Endothelial cell of umbilical vein (primary cell): ENCODE measurements at regions not wholly inside any gene's neighbourhood (a gene's known extent, or its start where the extent isn't known, plus 50 kb on each side); places are given as distances from the start of the nearest gene placed in this dataset.

Experiments
- BruUV-seq: library from RNA; stranded (reverse); fragments of 400-500 nt; replicated peaks from 2 replicates; lab custom pipeline; 2021; lab: Mats Ljungman, UMichigan
- CTCF ChIA-PET: fragments of 300-600, 350-600 bp; sonication (Branson Sonifier 250); formaldehyde crosslinking; loops from one replicate; lab custom pipeline; 2021; ENCODE audit warnings: antibody characterized with exemption, inconsistent platforms; lab: Charles Lee
- POLR2A ChIA-PET: fragments of 300-600, 350-600 bp; sonication (Branson Sonifier 250); formaldehyde crosslinking; loops from one replicate; lab custom pipeline; 2021; ENCODE audit warnings: antibody characterized with exemption, inconsistent platforms; lab: Charles Lee
- DNase-seq: peaks from one replicate; pipeline ENCODE4 v3.0.0-alpha.2; 2011; ENCODE audit warnings: low read depth, low spot score
- FAIRE-seq: peaks from 2 replicates; lab custom pipeline; 2011; peaks lifted over from hg19 to GRCh38; lab: Jason Lieb, UNC
- H2AFZ ChIP-seq: 2 replicates; pipeline ENCODE4 v1.6.0; 2012; ENCODE audit warnings: low read depth, low read length, control low read depth, inconsistent platforms
- H3K27ac ChIP-seq: 2 replicates; pipeline ENCODE4 v1.5.1; 2011; ENCODE audit warnings: low read depth, mild to moderate bottlenecking, control low read depth, low read length, moderate library complexity; ENCODE audit not compliant: insufficient read depth
- H3K27me3 ChIP-seq, 2 experiments: 2 replicates each; pipeline versions ENCODE4 v1.6.0 to v1.6.1; 2011; ENCODE audit warnings: low read length in 2 of 2, mixed read lengths in 1 of 2; ENCODE audit not compliant: control insufficient read depth in 2 of 2, insufficient read depth in 2 of 2
- H3K36me3 ChIP-seq, 2 experiments: 2 replicates in 1 of 2; 3 replicates in 1 of 2; pipeline ENCODE4 v1.5.1; 2011; ENCODE audit warnings: low read length in 2 of 2, mild to moderate bottlenecking in 1 of 2, moderate library complexity in 1 of 2; ENCODE audit not compliant: control insufficient read depth in 2 of 2, insufficient read depth in 2 of 2; ENCODE audit errors: extremely low read depth in 1 of 2
- H3K4me1 ChIP-seq: 3 replicates; pipeline ENCODE4 v1.5.1; 2011; ENCODE audit warnings: mild to moderate bottlenecking, low read length; ENCODE audit not compliant: control insufficient read depth, insufficient read depth; ENCODE audit errors: extremely low read depth
- H3K4me2 ChIP-seq: 2 replicates; pipeline ENCODE4 v1.6.1; 2011; ENCODE audit warnings: low read length, control low read depth, mixed read lengths; ENCODE audit not compliant: insufficient read depth
- H3K4me3 ChIP-seq, 3 experiments: fragments of 200-600 bp in 1 of 3; sonication (generic), shearing (Covaris generic) in 1 of 3; replicated peaks in 1 of 3; 2 replicates each; pipeline ENCODE4 v1.5.1; 2011 to 2016; ENCODE audit warnings: control low read depth in 3 of 3, low read length in 3 of 3, mild to moderate bottlenecking in 2 of 3, inconsistent platforms in 1 of 3, low read depth in 1 of 3, moderate library complexity in 1 of 3; ENCODE audit not compliant: insufficient read depth in 1 of 3
- H3K79me2 ChIP-seq: 2 replicates; pipeline ENCODE4 v1.6.0; 2012; ENCODE audit warnings: low read length, inconsistent platforms; ENCODE audit not compliant: control insufficient read depth, insufficient read depth
- H3K9ac ChIP-seq: replicated peaks from 2 replicates; pipeline ENCODE3; 2011; ENCODE audit warnings: low read length, control low read depth; ENCODE audit not compliant: insufficient read depth; ENCODE audit errors: extremely low read depth
- H3K9me1 ChIP-seq: replicated peaks from 3 replicates; pipeline ENCODE4 v1.6.0; 2011; ENCODE audit warnings: mild to moderate bottlenecking, low read length; ENCODE audit not compliant: control insufficient read depth, insufficient read depth; ENCODE audit errors: extremely low read depth
- H3K9me3 ChIP-seq: replicated peaks from 2 replicates; pipeline ENCODE4 v1.5.1; 2012; ENCODE audit warnings: low read length, inconsistent platforms; ENCODE audit not compliant: control insufficient read depth, insufficient read depth
- H4K20me1 ChIP-seq: replicated peaks from 2 replicates; pipeline ENCODE3; 2011; ENCODE audit warnings: mild to moderate bottlenecking, low read length; ENCODE audit not compliant: control insufficient read depth, insufficient read depth; ENCODE audit errors: extremely low read depth
- EZH2 ChIP-seq: IDR thresholded peaks from 2 replicates; pipeline ENCODE4 v1.6.1; 2012; ENCODE audit warnings: borderline replicate concordance, low read depth, mild to moderate bottlenecking, moderate library complexity, low read length, inconsistent platforms; ENCODE audit not compliant: severe bottlenecking
- FOS ChIP-seq: IDR thresholded peaks from 2 replicates; pipeline ENCODE4 v1.6.1; 2011; ENCODE audit warnings: mild to moderate bottlenecking, low read length, moderate library complexity, borderline replicate concordance; ENCODE audit not compliant: insufficient read depth
- GATA2 ChIP-seq: IDR thresholded peaks from 2 replicates; pipeline ENCODE4 v1.7.0; 2011; ENCODE audit warnings: low read depth, mild to moderate bottlenecking, moderate library complexity, mixed read lengths, low read length; ENCODE audit not compliant: insufficient read length, insufficient read depth
- JUN ChIP-seq: IDR thresholded peaks from 2 replicates; pipeline ENCODE4 v1.6.1; 2011; ENCODE audit warnings: borderline replicate concordance, low read depth; ENCODE audit not compliant: insufficient read length, insufficient read depth
- MAX ChIP-seq: IDR thresholded peaks from 2 replicates; pipeline ENCODE4 v1.6.1; 2011; ENCODE audit not compliant: insufficient read depth, insufficient read length
- MYC ChIP-seq: IDR thresholded peaks from one replicate; pipeline ENCODE4 v1.6.1; 2011; ENCODE audit warnings: mild to moderate bottlenecking, low read depth, low read length
- POLR2A ChIP-seq: IDR thresholded peaks from 2 replicates; pipeline ENCODE4 v1.6.1; 2012; ENCODE audit warnings: low read depth, mild to moderate bottlenecking, control low read depth, low read length
- POLR2AphosphoS5 ChIP-seq: IDR thresholded peaks from 2 replicates; pipeline ENCODE4 v1.6.1; 2012; ENCODE audit warnings: low read depth, mild to moderate bottlenecking, control low read depth, low read length, moderate library complexity; ENCODE audit not compliant: insufficient read depth
- dilution Hi-C: fragments of 300-500 bp; cut with MboI; formaldehyde crosslinking; loops from one replicate; pipeline ENCODE4 v1.15.0; 2019; ENCODE audit warnings: low sequenced_read_pairs; ENCODE audit not compliant: extremely low pct_ligation_motif_present
- intact Hi-C: fragments of 100-400 bp; cut with micrococcal nuclease; formaldehyde crosslinking; loops from one replicate; pipeline ENCODE4 v1.10.0; 2022
- TF ChIP-seq, protein P1 (sequence below), 2 donors: IDR thresholded peaks; 1 replicate in 1 of 2; 2 replicates in 1 of 2; pipeline ENCODE4 v1.5.1; 2011; ENCODE audit warnings: low read length in 2 of 2, mild to moderate bottlenecking in 2 of 2, moderate library complexity in 2 of 2, control low read depth in 1 of 2, inconsistent platforms in 1 of 2, low read depth in 1 of 2; ENCODE audit not compliant: insufficient read depth in 1 of 2; ENCODE audit errors: extremely low read depth in 1 of 2

GRCh38 chr4:189463734-189464133 lies 476.9 kb upstream of the FRG1 start:
- no peaks in the 10 kb centered on the region for H3K9me1 ChIP-seq
- CTCF ChIA-PET, result no interaction called here
- FAIRE-seq (no peak), DNase-seq (no peak)
- H3K9me3 ChIP-seq, result peaks cover 9% of the 10 kb centered on the region
- POLR2A ChIA-PET, result no interaction called here
- BruUV-seq, result no TSS peak
- H3K9ac ChIP-seq, result no peak overlapping the region
- H3K4me3 ChIP-seq, result no peak overlapping the region
- no peaks in the 10 kb centered on the region for H3K4me1 ChIP-seq
- H3K27me3 ChIP-seq, result no peaks in the 10 kb centered on the region
- H3K79me2 ChIP-seq, result no peaks in the 10 kb centered on the region
- H2AFZ ChIP-seq, result no peak overlapping the region
- H4K20me1 ChIP-seq, result no peaks in the 10 kb centered on the region
- dilution Hi-C loops (no loop called here), intact Hi-C loops (no loop called here)
- no peaks in the 10 kb centered on the region for H3K36me3 ChIP-seq
- no peak overlapping the region for H3K4me2 ChIP-seq
- no peak for TF ChIP-seq MYC
- TF ChIP-seq, protein P1, sequence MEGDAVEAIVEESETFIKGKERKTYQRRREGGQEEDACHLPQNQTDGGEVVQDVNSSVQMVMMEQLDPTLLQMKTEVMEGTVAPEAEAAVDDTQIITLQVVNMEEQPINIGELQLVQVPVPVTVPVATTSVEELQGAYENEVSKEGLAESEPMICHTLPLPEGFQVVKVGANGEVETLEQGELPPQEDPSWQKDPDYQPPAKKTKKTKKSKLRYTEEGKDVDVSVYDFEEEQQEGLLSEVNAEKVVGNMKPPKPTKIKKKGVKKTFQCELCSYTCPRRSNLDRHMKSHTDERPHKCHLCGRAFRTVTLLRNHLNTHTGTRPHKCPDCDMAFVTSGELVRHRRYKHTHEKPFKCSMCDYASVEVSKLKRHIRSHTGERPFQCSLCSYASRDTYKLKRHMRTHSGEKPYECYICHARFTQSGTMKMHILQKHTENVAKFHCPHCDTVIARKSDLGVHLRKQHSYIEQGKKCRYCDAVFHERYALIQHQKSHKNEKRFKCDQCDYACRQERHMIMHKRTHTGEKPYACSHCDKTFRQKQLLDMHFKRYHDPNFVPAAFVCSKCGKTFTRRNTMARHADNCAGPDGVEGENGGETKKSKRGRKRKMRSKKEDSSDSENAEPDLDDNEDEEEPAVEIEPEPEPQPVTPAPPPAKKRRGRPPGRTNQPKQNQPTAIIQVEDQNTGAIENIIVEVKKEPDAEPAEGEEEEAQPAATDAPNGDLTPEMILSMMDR (IDR thresholded peaks at IDR 0.05; ENCODE audit: extremely low read depth in 1 of 2, insufficient read depth in 1 of 2, low read depth in 1 of 2, low read length in 2 of 2), result no peak
- TF ChIP-seq FOS, result no peak
- no peak for TF ChIP-seq POLR2A
- no peak for TF ChIP-seq EZH2
- TF ChIP-seq POLR2AphosphoS5, result no peak
- TF ChIP-seq JUN, result no peak
- TF ChIP-seq GATA2, result no peak
- TF ChIP-seq MAX, result no peak
- H3K27ac ChIP-seq, result no peak overlapping the region
